ENCODE measurements at regions not wholly inside any gene's neighbourhood (a gene's known extent, or its start where the extent isn't known, plus 50 kb on each side); places are given as distances from the start of the nearest gene placed in this dataset.

DNA sequence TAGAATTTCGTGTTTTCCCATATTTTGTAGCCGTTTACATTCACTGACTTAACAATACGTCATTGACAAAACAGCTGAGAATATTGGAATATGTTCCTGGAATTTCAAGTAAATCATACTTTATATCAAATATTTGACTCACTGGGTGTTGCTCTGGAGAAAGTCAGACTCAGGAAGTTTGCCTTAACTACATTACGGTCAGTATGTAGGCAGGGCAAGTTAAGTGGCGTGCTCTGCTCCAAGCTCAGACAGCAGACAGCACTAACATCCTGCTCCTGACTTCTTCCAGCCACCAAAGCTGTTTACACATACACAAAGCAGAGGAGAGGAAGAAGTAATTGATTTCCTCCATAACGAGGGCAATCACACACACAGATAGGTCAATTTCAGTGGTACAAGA is 414.6 kb downstream of the LRRIQ3 start:
- TF ChIP-seq, protein P1, sequence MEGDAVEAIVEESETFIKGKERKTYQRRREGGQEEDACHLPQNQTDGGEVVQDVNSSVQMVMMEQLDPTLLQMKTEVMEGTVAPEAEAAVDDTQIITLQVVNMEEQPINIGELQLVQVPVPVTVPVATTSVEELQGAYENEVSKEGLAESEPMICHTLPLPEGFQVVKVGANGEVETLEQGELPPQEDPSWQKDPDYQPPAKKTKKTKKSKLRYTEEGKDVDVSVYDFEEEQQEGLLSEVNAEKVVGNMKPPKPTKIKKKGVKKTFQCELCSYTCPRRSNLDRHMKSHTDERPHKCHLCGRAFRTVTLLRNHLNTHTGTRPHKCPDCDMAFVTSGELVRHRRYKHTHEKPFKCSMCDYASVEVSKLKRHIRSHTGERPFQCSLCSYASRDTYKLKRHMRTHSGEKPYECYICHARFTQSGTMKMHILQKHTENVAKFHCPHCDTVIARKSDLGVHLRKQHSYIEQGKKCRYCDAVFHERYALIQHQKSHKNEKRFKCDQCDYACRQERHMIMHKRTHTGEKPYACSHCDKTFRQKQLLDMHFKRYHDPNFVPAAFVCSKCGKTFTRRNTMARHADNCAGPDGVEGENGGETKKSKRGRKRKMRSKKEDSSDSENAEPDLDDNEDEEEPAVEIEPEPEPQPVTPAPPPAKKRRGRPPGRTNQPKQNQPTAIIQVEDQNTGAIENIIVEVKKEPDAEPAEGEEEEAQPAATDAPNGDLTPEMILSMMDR (conservative IDR thresholded peaks at IDR 0.05; ENCODE audit: low read depth, low read length), result no peak
- no peak for DNase-seq (ENCODE audit: low read depth)
- H3K4me3 ChIP-seq (ENCODE audit: low read depth, low read length), result no peak overlapping the region

DNA sequence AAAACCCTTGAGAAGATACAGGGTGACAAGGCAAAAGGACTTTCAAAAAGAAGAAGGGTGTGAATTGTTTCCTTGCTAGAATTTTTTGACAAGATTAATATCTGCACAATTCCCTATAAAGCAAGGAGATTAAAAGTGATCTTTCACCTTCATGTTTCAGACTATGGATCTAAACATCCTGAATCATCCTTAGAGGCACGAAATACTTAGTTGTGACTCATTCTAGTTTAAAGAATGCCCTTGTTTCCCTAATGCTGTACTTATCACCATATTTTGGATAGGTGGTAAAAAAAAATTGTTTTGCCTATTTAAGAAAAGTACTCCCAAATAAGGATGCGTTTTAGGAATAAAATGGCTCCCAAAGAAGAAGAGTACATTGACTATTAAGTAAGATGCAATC is 415.1 kb downstream of the LRRIQ3 start:
- TF ChIP-seq, protein P1 (conservative IDR thresholded peaks at IDR 0.05; ENCODE audit: low read depth, low read length), result no peak
- no peak overlapping the region for H3K4me3 ChIP-seq (ENCODE audit: low read depth, low read length)
- no peak for DNase-seq (ENCODE audit: low read depth)

DNA sequence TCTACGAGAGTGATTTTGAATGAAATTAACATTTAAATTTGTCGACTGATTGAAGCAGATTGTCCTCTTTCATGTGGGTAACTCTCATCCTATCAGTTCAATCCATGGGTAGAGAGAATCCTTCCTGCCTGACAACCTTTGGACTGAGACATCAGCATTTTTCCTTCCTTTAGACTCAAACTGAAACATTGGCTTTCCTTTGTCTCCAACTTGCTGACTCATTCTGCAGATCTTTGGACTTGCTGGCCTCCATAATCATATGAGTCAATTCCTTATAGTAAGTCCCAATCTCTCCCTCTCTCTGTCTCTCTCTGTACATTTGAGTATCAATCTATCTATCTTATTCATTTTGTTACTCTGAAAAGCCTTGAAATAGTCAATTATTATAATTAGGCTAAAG is 416.7 kb downstream of the LRRIQ3 start:
- H3K4me3 ChIP-seq (ENCODE audit: low read depth, low read length), result no peak overlapping the region
- no peak for DNase-seq (ENCODE audit: low read depth)
- TF ChIP-seq, protein P1 (conservative IDR thresholded peaks at IDR 0.05; ENCODE audit: low read depth, low read length), result no peak

DNA sequence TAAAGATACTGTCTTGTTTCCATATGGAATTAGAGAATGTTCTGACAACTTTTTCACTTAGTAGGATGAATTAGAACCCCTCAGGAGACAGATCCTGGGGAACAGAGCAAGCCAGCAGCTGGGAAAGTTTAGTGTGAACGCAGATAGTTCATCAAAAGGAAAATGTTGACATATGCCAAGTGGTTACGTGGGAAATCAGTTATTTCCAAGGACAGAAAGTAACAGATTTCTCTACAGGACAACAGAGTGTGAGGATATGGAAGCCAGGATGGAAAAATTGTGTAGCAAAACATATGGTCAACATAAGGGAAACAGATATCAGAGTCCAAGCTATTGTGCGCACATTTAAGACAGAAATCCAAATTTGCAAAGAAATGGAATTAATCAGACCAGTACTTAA is 419.5 kb downstream of the LRRIQ3 start:
- TF ChIP-seq, protein P1 (conservative IDR thresholded peaks at IDR 0.05; ENCODE audit: low read depth, low read length), result no peak
- no peak overlapping the region for H3K4me3 ChIP-seq (ENCODE audit: low read depth, low read length)
- DNase-seq (ENCODE audit: low read depth), result no peak

DNA sequence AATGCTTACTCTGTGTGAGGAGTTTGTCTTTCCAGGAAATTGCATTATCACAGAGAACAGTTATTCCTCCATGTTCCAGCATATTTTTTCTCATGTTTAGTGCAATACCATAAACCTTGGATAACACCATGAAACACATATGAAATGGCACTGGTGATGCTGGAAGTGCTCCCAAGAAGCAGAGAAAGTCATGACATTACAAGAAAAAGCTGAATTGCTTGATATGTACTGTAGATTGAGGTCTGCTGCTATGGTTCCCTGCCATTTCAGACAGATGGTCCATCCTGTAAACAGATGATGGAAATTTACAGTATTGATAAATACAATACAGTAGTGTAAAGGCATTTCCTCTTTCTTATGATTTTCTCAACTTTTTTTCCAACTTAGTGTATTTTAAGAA is 422.1 kb downstream of the LRRIQ3 start:
- TF ChIP-seq, protein P1 (conservative IDR thresholded peaks at IDR 0.05; ENCODE audit: low read depth, low read length), result no peak
- DNase-seq (ENCODE audit: low read depth), result no peak
- no peak overlapping the region for H3K4me3 ChIP-seq (ENCODE audit: low read depth, low read length)

DNA sequence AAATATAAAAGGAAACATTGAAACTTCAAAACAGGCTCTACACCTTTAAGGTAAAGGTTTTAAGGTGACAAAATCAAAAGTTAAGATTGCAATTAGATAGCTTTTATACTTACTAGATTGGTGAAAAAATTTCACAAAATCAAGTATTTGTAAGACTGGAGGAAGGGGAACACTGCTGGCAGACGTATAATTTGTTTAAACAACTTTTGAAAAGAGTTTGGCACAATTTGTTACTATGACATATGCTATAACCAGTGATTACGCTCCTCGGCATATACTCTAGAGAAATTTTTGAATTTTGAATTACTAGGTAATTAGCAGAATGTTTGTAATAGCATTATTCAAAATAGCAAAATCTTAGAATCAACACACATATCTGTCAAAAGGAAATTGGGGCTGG is 425.0 kb downstream of the LRRIQ3 start:
- no peak overlapping the region for H3K4me3 ChIP-seq (ENCODE audit: low read depth, low read length)
- no peak for DNase-seq (ENCODE audit: low read depth)
- TF ChIP-seq, protein P1 (conservative IDR thresholded peaks at IDR 0.05; ENCODE audit: low read depth, low read length), result no peak

DNA sequence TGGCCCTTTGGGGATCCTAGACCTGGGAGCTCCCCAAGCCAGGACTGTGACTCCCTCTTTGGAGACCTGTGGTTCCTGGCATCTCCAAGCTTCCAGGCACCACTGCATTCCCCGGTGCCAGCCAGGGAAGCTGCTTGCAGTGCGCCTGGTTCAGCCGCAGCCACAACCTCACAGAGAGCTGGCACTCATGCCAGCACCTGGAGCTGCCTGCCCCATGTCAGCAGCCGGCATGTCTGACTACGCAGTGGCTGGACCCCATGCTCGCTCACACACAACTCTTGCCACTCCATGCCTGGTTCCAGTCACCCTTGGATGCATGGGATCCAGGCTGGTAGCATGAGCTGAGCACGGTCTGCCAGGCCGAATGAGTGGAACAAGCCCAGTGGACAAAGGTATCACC is 426.6 kb downstream of the LRRIQ3 start:
- no peak for DNase-seq (ENCODE audit: low read depth)
- TF ChIP-seq, protein P1 (conservative IDR thresholded peaks at IDR 0.05; ENCODE audit: low read depth, low read length), result no peak
- no peak overlapping the region for H3K4me3 ChIP-seq (ENCODE audit: low read depth, low read length)
